Umbilical cord (tissue), 1 donor: ENCODE measurements at regions not wholly inside any gene's neighbourhood (a gene's known extent, or its start where the extent isn't known, plus 50 kb on each side); places are given as distances from the start of the nearest gene placed in this dataset.

Experiments
- DNase-seq: peaks from one replicate; pipeline ENCODE4 v3.0.0-alpha.2; 2015; ENCODE audit warnings: low spot score

DNA sequence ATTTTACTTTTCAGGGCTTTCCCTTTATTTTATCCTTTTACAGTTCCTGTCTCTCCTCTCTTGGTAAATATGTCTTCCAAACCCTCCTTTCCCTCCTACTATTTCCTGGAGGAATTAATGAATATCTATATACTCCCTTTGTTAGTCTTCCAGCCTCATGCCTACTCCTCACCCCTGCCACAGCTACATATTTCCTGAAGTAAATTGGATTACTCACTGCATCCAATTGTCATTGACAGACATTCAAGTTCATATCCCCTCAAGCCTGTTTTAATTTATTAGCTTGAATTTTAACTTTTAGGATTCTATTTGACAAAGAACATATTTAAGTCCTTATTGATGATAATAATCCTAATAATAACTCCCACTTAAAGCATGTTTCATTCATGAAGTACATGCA, 314.5 kb downstream of the TMEM161B start:
- no peak for DNase-seq

DNA sequence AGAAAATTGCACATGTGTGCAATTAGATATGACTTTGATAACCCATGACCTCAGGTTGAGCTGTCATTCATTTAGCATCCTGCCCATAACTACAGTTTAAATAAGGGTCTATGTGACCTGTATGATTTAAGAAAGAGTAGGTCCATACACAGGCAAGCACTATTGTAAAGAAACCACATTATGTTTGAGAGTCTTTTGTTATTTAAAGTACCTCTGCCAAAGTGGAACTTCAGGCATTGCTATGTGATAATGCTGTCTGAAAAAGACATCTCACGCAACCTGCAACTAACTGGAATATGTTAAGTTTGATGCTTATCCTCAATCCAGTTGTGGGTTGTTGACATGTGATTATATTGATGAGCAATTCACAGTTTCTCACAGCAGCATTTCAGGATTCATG, 317.0 kb downstream of the TMEM161B start:
- DNase-seq: no peak

DNA sequence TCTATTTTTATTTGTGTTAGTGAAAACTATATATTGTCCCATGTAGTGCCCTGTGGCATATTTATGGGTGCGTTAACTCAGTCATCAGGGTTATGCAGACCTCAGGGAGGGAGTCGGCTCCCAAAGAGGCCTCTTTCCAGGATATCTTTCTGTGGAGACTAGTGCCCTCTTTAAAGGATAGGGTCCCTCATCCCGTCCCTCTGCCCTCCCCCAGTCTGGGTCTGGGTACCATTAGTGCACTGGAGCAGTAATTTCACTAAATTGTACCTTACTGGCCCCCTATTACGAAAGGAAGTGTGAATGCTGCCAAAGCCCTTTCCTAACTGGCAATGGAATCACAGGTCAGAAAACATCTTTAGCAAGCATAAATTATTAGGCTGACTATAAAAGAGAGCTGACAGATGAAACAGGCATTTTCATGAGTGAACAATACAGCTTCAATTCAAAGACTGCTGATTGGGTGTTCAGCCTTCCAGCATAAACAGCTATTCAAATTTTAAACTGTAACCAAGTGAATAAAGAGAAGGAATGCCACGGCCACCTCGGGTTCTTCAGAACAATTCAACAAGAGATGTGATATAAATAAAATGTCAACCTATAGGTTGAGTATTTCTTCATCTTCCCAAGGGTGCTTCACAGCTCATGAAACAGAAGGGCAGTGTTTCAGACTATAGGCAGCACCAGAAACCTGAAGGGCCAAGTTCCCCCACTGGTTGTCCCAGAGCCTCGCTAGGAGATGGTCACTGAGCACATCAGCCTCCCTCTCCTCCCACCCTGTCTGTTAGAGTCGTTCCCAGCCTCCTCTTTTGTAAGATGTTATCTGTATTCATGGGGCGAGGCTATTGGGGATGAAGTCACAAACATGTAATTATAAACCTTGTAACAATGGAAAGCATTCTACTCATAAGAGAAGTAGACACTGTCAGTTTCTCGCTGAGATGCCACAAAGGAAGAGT, 318.7 kb downstream of the TMEM161B start:
- no peak for DNase-seq

DNA sequence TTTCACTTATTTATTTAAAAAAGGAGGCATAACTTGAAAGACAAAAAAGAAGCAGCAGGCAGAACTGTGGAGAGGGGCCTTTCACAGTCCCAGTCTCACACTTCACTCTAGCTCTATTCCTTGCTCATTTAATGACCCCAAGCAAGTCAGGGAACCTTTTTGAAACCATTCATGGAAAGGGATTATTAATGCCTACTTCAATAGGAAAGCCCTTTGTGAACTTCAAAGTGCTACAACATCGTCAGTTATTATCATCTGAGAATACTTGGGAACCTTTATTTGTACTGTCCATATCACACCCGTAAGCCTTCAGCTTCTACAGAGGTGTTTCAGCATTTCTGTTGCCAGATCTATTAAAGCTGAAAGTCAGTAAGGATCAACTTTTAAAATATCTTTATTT, 320.2 kb downstream of the TMEM161B start:
- no peak for DNase-seq

DNA sequence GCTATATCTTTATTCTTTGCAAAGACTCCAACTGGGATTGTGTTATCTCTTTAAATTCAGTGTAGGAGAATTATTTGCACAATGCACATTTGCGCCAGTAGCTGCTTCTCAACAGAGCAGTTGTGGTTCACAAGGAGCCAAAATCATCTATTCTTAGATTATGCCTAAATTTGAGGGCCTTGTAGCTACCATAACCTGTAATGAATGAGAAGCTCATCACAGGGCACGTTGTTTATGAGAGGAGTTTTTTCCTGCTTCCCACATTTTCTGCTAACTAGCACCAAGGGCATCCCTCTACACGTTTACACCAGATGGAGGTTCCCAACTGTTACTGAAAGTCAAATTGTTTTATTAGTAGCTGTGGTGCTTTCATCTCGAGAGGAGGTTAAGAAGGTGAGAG, 322.4 kb downstream of the TMEM161B start:
- DNase-seq: no peak

DNA sequence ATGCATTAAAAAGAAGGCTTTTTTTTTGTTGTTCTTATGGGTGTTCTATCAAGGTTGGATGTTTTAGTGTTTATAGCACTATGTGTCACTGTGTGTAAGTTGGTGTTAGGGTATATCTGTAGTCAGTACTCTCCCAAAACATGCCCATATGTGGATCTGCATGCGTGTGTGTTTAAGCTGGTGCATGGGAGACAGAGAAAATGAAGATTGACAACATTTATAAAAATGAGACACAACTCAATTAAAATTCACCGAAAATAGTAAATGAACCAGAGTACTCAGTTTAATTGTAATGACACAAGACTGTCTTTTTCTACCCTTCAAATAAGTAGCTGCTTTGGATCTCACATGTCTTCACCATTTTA, 323.4 kb downstream of the TMEM161B start:
- DNase-seq: no peak

DNA sequence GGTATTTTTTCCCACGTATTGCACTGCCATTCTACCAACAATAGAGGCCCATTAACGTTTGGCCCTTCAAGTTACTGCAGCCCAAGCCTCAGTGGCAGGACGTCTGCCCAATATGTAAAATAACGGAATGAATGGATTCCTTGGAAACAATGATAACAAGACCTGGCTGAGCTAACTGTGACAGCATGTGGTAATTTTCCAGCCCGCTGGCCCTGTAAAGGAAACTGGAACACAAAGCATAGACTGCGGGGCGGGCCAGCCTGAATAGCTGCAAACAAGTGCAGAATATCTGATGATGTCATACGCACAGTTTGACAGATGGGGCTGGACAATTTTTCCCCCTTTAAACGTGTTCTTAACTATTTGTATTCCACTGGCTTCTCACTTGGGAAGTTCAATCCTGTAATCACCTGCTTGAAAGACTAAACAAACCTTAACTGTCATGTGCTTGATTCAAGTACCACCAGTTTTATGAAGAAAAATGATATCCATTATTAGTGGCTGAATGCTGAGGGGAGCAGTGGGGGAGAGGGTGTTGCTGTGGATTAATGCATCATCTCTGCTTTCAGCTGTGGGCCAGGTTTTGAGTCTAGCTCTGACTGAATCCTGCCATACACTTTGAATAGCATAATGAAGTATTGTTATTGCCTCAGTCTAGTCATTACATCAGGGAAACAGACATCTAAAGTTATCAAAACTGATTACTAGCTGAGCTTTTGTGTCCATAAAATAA, 323.9 kb downstream of the TMEM161B start:
- peak; percentile 29 for DNase-seq

DNA sequence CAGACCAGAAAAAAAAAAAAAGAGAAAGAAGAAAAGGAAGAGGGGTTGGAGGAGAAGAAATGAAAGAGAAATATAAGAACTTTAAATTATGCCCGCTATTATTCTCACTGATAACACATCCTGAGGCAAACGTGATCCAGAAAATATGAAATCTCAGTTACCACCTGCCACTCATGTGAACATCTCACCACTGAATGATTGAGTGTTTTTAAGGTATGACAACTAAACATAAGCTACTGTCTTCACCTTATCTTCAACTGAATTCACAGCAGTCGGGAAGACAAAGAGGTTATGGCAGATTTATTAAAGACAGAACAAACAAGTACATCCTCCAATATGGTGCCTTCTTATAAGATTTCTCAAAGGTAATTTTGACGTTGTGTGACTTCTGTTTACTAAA, 327.9 kb downstream of the TMEM161B start:
- DNase-seq: no peak

DNA sequence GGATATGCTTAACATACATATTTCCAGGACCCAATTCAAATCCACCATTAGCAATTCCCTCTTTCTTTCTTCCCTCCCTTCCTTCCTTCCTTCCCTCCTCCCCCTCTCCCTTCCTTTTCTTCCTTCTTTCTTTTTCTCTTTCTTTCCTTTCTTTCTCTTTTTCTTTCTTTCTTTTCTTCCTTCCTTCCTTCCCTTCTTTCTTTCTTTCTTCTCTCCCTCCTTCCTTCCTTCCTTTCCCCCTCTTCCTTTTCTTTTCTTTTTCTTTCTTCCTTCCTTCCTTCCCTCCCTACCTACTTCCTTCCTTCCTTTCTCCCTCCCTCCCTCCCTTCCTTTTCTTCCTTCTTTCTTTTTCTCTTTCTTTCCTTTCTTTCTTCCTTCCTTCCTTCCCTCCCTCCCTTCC, 332.0 kb downstream of the TMEM161B start:
- no peak for DNase-seq

DNA sequence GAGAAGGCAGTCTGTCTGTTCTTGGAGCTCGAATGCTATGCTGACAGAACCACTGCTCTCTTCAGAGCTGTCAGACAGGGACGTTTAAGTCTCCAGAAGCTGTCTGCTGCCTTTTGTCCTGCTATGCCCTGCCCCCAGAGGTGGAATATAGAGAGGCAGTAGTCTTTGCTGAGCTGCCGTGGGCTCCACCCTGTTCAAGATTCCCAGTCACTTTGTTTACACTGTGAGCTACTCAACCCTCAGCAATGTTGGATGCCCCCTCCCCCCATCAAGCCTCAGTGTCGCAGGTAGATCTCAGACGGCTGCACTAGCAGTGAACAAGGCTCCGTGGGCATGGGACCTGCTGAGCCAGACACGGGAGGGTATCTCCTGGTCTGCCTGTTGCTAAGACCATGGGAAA, 344.2 kb downstream of the TMEM161B start:
- DNase-seq: no peak

DNA sequence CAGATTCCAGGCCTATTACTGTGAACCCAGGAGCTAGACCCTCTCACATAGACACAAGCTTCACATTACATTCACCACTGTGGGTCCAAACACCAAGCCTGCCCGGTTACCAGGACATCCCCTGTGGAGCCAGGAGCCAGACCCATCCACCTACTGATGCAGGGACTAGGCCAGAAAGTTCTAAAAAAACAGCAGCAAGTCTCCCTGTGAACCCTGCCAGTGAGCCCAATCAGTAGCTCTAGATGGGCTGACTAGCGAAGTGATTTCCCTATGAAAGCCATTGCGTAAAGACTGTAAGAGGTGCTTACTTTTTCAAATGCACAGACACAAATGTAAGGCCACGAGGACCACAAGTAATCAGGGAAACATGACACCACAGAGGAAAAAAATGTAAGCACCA, 352.3 kb downstream of the TMEM161B start:
- no peak for DNase-seq

DNA sequence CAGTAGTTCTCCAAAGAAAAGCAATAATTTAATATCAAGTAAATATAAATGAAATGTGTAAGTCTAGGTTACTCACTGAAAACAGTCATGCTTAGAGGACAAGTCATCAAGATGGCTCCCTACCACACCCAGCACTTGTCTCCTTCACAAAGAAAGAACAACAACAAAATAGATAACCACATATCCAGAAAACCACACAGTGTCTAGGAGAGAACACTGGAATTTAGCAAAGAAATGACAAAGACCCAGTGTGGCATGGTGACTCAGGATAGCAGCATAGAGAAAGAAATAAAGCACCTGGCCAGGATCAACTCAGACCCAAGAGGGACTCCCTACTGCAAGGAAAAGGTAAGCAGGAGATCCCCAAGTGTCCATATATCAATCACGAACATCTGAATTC, 356.2 kb downstream of the TMEM161B start:
- no peak for DNase-seq

DNA sequence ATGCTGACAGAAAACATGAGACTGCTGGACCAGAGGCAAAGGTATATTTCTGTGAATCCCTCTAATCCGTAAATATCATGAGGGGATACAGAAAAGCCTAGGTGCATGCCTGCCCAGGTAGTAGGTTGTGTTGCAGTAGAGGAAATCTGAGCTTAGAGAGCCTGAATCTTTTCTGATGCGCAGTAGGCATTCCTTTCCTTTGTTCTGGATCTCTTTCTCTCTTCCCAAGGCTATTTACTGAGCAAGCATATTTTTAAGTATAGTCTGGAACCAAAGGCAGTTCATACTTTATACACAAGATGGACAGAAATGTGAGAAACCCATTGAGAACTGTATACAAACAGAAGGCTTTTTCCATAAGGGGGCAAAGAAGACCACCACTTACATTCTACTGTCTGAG, 359.3 kb downstream of the TMEM161B start:
- DNase-seq: no peak

DNA sequence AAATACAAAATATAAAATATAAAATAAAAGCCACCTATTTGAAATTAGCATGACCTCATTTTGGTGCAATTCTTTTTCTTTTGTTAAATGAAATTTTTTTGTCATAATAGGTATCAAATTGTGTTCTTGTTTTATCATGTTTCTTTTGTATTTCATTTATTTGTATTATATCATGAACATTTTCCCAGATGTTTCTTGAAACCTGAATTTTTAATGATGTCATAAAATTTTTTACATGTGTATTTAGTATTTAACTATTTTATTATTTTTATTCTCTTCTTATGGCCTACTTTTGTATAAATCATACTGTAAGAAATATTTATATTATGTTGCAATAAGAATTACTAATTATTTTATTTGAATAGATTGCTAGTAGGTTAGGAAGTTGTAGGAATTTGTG, 361.7 kb downstream of the TMEM161B start:
- no peak for DNase-seq

DNA sequence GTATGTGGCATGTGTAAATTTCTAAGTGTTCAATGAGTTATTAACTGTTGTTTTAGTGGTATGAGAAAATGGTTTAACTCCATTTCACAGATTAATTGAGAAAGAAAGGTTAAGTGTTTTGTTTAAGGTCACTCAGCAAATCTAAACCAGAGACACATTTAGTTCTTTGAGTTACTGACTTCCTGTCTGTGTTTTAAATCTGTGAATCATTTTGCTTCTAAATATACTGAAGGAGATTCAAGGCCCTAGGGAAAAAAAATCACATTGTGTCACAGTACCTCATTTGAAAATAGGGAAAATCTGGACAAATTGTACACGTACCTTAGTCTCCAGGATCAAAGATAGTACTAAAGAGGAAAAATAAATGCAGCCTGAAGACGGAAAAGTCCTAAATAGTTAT, 368.2 kb downstream of the TMEM161B start:
- no peak for DNase-seq

DNA sequence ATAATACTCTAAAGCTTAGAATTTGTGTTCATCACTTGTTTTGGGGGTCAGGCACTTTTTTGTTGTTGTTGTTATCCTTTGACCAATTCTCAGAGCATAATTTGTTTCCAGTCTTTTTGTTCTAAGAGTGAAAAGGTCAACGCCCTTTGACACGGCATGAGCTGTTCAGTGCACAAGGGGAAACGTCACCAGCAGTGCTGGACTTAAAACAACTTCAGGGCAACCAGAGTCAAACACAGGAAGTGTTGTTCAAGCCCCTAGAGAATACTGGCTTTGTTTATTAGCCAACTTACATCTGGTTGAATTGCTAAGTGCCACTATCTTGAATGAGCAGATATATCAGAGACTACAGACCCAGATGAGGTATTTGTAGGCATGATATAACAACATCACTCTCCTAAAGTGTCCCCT, 368.9 kb downstream of the TMEM161B start:
- peak; percentile 2 for DNase-seq

DNA sequence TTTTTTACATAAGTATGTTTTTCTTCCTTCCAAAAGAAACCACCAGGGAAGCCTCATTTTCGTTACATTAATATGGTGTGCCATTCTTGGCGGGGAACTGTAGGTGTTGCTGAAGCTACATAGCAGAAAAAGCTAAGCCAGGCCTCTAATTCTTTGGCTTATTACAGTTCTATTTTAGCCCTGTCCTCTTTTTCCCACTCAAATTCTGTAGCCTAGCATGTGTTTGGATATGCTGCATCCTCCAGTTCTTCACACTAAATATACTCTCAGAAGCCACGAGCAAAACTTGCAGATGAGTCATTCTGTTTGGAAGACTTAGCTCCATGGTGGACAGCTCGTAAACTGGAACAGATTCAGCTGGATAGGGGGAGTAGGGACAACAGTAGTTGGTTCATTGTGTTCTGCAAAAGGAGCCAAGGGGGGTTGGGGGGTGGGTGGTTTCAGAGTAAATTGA, 369.4 kb downstream of the TMEM161B start:
- DNase-seq: no peak

DNA sequence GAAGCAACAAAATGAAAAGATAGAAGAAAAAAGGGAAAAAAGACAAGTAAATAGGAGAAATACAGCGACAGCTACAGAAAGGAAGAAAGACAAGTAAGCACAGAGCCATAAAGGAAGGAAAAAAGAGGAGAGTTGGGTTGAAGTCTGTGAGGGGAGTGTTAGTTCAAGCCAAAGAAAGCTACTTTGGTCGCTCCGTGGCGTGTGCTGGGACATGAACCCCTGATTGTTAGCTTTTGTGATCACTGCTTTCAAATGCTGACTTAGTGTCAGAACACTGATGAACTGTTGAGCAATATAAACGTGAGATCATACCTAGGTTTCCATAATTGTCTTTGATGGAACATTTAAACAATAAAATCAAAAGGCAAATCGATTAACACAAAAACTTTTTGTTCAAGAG, 370.1 kb downstream of the TMEM161B start:
- no peak for DNase-seq

DNA sequence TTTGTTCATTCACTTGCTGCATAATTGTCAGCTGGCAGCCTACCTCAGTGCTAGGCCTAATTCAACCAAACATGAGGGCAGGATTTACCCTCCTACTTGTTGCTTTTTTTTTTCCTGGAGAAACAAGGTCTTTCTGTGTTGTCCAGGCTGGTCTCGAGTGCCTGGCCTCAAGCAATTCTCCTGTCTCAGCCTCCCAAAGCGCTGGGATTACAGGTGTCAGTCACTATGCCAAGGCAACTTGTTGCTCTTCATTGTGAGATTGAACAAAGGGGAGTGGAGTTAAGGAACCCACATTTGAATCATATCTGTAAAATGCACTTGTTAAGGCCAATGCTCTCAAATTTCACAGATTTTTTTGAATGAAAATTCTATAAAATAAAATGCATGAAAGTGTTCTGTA, 380.5 kb downstream of the TMEM161B start:
- DNase-seq: no peak

DNA sequence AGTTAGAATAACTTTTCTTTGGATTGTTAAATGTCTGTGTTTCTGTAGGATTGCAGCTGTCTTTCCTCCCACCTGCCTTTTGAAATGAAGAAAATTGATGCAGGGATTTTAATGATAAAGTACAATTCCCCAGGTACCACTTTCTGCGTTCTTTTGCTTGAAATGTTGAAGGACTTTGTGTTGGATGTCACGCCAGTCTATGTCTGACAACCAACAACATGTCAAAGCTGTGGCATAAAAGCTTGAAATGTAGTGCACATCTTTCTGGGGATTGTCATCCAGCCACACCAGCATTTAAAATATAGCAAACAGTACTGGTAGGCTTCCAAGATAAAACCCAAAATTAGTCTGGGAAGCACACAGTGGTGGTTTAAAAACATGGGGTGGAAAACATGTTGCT, 381.4 kb downstream of the TMEM161B start:
- DNase-seq: no peak

DNA sequence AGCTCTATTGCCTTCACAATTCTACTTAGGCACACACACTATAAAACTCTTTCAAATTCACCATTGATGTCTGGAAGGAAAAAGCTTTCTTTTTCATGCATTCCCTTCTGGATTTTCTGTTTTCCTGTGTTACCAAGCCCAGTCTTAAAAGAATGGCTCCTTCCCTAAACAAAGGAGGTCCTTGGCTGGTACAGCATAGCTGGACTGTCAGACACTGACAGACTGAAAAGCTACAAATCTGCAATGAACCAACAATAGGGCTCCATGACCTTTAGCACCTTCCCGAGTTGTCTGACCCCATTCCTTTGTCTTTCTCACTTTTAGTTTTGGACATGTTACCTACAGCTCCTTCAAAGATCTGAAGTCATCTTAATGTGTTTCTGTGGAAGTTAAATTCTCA, 382.5 kb downstream of the TMEM161B start:
- DNase-seq: no peak

DNA sequence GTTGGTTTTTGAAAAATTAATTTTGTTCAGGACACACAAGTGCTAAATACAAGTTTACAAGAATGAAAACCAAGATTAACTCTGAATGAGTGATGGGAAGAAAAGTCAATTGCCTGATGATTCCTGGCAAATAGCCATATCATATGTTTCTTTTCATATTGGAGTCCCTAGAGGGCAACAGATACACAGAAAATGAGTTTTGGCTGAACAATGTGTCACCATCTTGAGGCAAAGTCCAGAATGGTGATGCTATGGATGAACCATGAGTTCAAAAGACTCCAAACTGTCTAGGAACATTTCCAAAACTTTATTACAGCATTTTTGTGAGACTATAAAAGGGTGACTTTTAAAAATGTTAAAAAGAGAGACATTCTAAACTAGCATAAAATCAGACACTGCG, 382.9 kb downstream of the TMEM161B start:
- DNase-seq: no peak

DNA sequence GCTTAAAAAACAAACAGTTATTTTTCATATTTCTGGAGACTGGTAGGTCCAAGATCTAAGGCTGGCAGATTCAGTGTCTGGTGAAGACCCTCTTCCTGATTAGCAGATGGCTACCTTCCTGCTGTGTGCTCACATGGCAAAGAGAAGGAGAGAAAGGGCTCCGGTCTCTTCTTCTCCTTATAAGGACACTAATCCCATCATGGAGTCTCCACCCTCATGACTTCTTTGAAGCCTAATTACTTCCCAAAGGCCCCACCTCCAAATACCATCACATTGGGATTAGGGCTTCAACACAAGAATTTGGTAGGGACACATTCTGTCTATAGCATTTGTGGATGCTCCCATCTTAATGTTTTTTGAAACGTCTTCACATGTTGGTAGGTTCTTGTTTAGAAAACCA, 391.1 kb downstream of the TMEM161B start:
- DNase-seq: no peak
